ENCODE measurements at regions not wholly inside any gene's neighbourhood (a gene's known extent, or its start where the extent isn't known, plus 50 kb on each side); places are given as distances from the start of the nearest gene placed in this dataset.

- no peak for TF ChIP-seq CTCF (conservative IDR thresholded peaks at IDR 0.05)
- no peak for TF ChIP-seq EZH2 (IDR thresholded peaks at IDR 0.05; ENCODE audit: low read depth)
Measured at GRCh38 chr6:88342336-88342735, 176.2 kb upstream of the CNR1 start.
